Stimulated activated CD8-positive, alpha-beta memory T cell treated with anti-CD3 and anti-CD28 coated beads, Interleukin-12 subunit alpha, Interleukin-12 subunit beta, amount 100 ng/mL, for 1 hour (primary cell): ENCODE measurements at regions not wholly inside any gene's neighbourhood (a gene's known extent, or its start where the extent isn't known, plus 50 kb on each side); places are given as distances from the start of the nearest gene placed in this dataset.

ENCODE experiments used
- DNase-seq: peaks from one replicate; pipeline ENCODE4 v3.0.0-alpha.2; 2020; ENCODE audit warnings: low read depth

DNA sequence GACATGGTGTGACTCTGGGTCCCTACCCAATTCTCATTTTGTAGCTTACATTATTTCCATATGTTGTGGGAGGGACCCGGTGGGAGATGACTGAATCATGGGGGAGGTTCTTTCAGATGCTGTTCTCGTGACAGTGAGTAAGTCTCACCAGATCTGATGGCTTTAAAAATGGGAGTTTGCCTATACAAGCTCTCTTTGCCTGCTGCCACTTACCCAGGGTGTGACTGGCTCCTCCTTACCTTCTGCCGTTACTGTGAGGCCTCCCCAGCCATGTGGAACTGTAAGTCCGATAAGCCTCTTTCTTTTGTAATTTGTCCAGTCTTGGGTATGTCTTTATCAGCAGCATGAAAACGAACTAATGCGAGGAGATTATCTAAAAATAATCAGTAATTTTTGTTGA lies 1683.2 kb upstream of the SLC39A10 start:
- no peak for DNase-seq

DNA sequence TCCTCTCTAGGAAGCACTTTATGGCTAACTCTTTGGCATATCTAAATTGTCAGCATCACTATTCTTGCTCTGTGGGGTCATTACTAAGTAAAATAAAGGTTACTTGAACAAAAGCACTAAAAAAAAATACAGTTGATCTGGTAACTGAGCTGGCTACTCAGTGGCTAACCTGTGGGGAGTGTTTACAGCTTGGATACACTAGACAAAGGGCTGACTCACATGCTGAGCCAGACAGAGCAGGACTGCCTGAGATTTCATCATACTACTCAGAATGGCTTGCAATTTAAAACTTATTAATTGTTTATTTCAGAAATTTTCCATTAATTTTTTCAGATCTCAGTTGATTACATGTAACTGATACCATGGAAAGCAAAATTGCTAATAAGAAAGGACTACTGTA lies 1690.4 kb upstream of the SLC39A10 start:
- DNase-seq = no peak

DNA sequence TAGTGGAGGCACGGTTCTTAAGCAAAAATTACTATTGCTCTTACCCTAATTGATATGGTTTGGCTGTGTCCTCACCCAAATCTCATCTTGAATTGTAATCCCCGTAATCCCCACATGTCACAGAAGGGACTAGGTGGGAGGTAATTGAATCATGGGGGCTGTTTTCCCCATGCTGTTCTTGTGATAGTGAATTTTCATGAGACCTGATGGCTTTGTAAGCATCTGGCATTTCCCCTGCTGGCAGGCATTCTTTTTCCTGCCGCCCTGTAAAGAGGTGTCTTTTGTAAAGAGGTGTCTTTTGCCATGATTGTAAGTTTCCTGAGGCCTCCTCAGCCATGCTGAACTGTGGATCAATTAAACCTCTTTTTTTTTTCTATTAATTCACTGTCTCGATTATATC lies 1691.8 kb upstream of the SLC39A10 start:
- DNase-seq = no peak

DNA sequence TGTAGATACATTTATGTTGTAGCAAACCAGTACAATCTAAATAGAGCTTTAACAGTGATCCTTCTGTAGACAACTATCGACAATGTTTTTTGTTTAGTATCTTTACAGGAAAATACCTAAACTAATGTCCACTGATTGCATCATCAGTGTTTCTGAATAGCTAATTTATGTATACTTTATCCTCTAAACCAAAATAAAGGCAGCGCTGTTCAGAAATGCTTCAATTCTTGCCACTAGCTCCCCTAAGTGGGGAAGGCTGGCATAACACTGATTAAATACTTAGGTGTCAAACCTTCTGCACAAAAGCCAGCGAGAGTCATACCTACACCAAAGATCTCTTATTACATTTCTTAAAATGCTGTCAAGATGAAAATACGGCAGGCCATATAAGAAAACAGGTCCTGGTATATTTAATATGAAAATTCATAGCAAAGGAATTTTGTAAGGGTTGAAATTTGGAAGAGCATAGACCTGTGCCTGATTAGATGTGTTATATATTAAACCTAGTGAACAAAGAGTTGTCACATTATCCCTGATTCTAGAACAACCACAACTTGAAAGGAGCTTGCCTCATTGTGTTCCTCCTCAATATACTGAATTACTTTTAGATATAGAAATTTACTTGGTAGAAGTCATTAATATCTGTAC lies 1693.4 kb upstream of the SLC39A10 start:
- no peak for DNase-seq

DNA sequence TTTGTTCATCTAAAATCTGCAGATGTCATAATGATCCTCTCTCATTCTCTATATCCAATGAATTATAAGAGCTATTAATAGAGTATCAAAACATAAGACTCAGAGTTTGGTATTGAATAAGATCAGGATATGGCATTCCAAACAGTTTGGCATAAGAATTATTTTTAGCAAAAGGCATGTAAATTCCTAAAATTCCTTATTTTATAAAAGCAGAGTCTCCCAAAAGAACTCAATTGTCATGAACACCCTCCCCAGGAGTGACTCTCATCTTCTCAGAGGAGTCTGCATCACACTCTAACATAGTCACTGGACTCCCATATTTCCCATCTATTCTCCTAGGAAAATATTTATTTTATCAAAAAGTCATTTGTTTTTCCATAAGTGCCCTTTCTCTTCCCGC lies 1710.2 kb upstream of the SLC39A10 start:
- DNase-seq = no peak

DNA sequence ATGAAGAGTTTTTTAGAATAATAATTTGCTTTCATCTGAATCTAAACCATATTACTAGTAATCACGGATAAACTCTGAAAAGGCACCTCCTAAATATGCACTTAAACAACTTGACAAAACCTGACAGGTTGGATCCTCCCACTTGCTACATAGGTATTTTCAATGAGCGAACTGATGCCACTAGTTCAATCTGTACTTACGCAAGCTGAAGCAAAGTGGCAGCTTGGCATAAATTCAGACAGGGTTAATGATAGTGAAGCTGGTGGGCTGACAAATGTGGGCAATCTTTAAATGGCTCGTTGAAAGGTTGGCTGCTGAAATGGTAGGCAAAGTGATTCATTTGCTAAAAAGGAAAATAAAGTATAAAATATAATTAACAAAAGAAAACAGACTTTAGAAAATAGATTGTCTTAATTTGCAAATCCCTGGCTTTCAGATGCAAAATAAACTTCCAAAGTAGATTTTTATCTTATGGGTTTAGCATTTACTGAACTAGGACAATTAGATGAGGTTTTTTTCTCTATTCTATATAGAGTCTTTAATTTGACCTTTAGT lies 1713.5 kb upstream of the SLC39A10 start:
- DNase-seq = no peak

DNA sequence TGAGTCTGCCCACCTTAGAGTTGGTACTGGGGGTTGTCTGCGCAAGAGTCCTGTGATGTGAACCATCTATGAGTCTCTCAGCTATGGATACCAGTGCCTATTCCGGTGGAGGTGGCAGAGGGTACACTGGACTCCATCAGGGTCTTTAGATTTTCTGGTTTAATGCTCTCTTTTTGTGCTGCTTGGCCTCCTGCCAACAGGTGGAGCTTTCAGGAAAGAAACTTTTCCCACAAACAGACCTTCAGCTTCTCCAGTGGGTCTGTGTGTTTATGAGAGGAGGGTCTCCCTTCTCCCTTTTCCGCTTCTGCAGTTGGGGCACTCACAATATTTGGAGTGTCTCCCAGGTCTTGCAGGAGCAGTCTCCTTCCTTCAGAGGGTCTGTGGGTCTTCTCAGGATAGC lies 1721.9 kb upstream of the SLC39A10 start:
- no peak for DNase-seq

DNA sequence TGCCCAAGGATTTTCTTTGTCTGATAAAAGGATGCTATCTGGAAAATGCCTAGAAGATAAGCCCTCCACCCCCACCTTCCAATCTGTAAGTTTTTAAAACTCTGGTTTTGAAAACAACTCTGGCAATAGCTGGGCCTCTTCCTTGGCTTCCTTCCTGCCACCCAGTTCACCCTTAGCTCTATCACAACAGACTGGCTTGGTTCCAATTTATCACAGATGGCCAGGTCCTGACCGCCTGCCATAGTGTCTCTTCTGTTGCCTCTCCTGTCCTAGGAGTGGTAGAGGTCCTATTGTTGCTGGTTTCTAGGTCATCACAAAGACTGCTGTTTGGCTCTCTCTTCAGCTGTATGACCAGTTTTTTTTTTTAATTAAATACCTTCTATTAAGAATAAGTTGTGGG lies 1727.9 kb upstream of the SLC39A10 start:
- no peak for DNase-seq

DNA sequence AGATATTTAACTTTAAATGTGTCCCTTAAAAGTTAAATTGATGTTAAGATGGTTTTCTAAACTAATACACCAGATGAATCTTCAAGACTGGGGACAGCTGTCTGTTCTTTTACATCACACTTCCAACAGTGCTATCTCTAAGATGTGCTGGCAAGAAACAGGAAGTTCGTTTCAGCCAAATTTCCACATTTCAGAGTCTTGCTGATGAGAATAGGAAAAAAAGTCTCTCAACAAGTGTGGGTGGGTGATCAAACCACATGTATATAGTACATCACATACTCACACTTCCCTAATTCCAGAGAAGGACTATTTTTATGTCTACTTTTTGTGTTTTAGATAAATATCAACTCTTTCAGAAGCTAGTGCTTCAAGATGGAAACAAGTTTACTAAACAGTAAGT lies 1712.8 kb upstream of the TMEFF2 start:
- DNase-seq = no peak

DNA sequence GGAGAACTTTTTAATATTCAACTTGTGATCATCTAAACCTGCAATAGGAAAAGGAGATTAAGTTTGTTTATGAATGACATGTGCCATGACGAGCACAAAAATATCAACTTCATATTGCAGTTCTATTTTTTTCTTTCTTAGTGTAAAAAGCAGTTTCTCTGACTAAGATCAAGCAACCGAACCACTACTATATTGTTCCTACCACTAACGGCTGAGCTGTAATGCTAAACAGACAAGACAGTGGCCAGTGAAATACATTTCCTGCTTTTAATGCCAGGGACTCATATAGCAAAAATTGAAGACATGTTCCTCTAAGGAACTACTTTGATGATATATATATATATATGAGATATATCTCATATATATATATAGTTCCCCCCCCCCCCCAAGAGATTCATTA lies 1705.6 kb upstream of the TMEFF2 start:
- no peak for DNase-seq

DNA sequence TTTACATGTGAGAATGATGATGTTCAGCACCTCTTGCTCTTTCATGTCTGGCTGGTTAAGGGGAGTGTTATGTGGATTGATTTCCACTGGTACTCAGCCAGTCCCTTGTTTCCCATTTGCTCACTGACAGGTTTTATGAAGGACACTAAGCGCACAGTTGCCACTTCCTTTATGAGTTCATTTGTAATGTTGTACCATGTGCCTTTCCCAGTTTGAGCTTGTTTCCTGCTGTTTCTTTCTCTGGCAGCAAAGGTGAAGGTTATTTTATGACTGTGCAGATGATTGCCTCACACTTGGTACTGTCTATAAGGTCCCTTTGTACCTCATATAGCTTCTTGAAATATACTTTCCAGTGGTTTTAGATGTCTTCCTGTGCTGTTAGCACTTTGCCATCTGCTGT lies 1700.5 kb upstream of the TMEFF2 start:
- DNase-seq = no peak

DNA sequence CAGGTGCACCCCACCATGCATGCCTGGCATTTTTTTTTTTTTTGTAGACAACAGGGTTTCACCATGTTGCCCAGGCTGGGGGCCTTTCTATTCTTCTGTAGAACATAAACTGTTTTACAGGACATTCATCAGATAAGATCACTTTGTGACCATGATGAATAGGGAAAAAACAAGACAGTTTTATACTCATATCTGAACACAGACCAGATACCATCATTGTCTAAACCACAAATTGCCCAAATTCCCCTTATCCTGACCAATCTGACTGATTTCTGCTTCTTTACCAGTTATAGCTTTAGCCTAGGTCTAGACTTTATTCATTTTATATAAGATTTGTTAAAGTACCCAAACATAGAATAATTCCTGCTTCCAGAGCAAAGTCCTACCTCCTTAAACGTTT lies 1699.3 kb upstream of the TMEFF2 start:
- DNase-seq = no peak

DNA sequence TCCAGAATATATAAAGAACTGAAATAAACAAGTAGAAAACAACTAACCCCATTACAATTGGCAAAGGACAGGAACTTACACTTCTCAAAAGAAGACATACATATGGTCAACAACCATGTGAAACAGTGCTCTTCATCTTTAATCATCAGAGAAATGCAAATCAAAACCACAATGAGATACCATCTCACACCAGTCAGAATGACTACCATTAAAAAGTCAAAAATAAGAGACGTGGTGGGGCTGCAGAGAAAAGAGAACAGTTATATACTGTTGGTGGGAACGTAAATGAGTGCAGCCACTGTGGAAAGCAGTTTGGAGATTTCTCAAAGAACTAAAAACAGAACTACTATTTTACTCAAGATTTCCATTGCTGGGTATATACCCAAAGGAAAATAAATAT lies 1696.3 kb upstream of the TMEFF2 start:
- no peak for DNase-seq

DNA sequence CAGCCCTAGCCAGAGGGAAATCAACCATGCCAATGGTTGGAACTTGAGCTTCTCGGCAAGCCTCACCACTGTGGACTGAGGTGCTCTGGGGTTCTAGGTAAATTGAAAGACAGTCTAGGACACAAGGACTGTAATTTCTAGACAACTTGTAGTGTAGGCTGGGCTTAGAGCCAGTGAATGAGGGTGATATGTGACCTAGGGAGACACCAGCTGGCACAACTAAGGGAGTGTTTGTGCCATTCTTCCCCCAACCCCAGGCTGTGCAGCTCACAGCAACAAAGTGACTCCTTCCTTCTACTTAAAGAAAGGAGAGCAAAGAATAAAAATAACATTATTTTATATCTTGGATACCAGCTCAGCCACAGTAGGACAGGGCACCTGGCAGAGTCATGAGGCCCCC lies 1690.7 kb upstream of the TMEFF2 start:
- DNase-seq = no peak

DNA sequence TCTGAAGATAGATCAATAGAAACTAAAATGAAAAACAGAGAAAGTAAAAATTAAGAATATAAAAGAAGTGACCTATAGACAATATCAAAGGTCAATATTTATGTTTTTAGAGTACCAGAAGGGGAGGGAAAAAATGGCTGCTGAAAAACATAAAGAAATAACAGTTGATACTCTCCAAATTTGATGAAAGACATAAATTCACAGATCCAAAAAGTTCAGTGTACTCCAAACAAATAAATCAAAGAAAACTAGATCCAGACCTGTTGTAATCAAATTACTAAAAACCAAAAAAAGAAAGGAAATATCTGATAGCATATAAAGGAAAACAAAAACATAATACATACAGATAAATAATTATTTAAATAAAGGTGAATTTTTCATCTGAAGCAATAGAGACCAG lies 1689.1 kb upstream of the TMEFF2 start:
- no peak for DNase-seq

DNA sequence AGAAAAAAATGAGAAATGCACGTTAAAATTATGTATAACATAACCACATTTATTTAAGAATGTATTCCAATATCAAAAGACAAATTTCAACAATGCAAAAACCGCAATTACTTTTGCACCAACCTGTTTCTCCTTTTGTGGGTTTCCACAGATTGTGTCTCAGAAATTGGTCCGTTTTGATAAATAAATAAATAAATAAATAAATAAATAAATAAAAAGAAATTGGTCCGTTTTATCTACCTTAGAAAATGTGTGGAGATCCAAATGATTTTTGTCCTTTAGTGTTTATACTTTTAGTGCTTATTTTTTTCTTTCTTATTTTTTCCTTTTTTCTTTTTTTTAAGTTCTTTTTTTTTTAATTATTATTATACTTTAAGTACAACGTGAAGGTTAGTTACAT lies 1682.2 kb upstream of the TMEFF2 start:
- DNase-seq = no peak

DNA sequence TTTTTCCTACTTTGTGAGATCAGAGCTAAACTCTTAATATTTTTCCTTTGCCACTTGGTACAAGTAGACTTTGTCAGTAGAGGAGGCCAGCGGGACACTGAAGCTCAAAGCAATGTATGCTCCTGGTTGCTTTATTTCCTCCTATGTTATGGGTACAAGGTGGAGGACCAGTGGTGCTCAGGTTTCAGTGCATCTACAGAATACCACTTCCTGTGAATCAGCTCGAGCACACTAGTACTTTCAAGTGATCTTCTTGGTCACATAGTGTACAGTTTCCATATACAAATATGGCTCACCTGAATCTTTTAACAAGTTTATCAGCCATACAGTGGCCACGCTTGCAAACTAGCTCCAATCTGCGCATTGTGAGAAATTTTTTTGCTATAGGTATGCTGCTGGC lies 1674.8 kb upstream of the TMEFF2 start:
- no peak for DNase-seq

DNA sequence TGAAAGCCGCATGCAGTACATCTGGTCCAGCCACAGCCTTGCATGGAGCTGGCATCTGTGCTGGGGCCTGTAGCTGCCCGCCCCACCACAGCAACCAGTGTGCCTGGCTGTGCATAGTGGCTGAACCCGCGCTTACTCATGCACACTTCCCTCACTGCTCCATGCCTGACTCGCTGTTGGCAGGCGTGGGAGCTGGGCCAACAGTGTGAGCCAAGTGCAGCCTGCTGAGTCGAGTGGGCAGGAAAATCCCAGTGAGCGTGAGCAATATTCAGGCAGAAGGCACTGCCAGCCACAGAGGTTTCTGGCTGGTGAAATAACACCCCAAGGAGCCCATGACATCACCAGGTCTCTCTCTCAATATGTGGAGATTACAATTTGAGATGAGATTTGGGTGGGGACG lies 1674.1 kb upstream of the TMEFF2 start:
- DNase-seq = no peak

DNA sequence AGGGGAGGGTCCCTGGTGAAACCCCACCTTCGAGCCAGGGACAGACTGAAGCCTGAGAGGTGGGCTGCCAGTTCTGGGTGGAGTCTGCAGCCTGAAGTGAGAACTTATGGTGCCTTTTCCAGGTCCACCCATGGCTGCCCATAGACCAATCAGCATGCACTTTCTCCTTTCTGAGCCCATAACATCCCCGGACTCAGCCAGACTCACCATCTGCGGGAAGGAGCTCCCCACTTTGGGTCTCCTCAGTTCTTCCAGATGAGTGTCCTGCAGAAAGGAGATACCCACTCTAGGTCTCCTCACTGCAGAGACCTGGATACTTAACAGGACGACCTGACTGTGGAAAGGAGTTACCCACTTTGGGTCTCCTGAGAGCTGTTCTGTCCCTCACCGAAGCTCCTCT lies 1673.4 kb upstream of the TMEFF2 start:
- no peak for DNase-seq

DNA sequence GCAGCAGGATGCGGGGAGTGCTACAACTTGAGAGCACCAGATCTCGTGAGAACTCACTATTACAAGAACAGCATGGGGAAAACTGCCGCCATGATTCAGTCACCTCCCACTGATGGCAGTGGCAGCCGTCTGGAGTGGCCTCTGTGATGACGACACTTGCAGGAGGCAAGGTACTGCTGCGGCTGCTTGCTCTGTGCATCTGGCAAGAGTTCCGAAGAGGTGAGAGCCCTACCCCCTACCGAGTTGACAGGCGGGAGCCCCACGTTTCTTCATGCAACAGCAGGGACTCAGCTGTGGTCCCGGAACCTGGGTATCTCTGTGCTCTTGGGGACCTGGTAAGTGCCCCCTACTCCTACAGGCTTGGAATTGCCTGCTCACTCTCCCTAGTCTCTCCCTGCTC lies 1672.7 kb upstream of the TMEFF2 start:
- DNase-seq = no peak

DNA sequence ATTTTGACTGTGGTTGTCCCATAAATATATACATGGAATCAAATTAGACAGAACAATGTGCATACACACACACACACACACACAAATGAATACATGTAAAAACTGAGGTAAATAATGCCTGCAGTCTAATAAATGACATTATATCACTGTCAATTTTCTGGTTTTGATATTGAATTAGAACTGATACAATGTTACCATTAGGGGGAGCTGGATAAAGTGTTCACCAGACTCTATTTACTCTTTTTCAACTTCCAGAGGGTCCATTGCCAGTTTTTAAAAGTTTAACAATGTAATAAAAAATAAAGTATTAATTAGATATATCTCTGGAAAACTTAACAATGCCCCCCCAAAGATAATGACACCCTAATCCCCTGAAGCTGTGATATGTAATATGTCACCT lies 1666.8 kb upstream of the TMEFF2 start:
- no peak for DNase-seq

DNA sequence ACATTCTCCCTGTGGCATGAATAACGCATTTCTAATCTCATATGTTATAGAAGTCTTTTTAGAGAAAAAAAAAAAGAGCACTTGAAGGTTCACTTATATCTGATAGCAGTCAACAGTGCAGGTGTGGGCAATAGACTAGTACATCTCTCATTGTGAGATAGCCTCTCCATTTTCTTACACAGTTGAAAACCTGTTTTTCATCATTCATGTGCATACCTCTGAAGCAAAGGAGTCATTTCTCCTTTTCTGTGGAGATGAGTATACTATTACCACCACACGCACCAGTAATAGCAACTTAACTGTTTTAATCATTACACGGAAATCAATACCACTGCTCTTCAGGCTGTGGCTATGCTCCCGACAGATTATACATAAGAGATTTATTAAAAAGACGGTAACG lies 1653.3 kb upstream of the TMEFF2 start:
- no peak for DNase-seq

DNA sequence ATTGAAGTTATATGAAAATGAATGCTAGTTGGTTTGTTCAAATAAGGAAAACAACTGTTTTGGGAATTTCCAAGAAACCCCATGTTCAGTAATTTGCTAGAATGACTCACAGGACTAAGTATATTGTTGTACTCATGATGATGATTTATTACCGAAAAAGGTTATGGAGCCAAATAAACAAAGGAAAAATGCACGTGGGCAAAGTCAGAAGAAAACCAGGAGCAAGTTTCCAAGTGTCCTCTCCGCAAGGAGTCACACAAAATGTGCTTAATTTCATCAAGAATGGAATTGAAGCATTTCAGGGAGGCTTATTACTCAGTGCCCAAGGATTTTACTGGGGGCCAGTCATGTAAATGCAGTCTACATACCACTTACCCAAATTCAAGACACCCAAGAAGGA lies 1652.4 kb upstream of the TMEFF2 start:
- DNase-seq = no peak

DNA sequence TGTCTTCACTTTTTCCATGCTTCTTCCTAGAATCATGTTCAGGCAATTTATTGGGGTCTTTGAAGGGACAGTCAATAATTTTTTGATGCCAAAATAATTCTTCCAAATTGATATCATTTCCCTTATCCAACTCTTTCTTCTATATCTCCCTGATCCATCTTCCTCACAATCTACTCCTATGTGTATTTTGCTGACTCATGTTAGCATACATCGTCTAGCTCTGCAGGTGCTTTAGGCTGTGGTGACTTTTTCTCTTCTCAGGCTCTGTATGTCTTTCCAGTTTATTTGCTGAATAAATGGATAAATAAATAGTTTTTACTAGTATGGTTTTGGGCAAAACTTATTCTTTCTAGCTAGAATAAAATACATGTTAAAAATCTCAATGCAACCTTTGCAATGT lies 1650.9 kb upstream of the TMEFF2 start:
- DNase-seq = no peak

DNA sequence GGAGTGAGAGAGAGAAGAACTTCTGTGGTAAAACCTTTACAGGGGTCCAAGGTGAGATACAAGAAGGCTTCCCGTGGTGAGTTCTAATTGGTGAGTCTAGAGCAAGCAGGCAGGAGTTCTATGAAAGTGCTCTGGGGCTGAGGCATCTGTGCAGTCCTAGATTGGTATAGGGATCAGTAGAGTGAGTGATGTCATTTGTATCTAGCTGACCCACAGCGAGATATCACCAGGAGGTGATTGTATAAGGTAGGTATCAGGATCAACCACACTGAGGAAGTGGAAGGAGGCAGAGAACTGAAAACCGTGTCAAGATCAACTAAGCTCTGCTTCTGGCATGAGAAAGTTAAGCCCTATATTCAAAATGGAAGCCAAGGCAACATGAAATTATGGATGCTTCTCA lies 1648.9 kb upstream of the TMEFF2 start:
- DNase-seq = no peak
